CD4-positive, alpha-beta T cell (primary cell): ENCODE measurements at regions not wholly inside any gene's neighbourhood (a gene's known extent, or its start where the extent isn't known, plus 50 kb on each side); places are given as distances from the start of the nearest gene placed in this dataset.

Experiments used
- ATAC-seq: fragments of 200-7000 bp; cut with Tn5 transposase; one replicate; pipeline ENCODE4 v1.10.0; 2022; ENCODE audit warnings: mild to moderate bottlenecking; ENCODE audit not compliant: poor library complexity
- CTCF ChIA-PET: fragments of 350-600 bp; sonication (Branson Sonifier 250); formaldehyde crosslinking; loops from one replicate; lab custom pipeline; 2021; ENCODE audit warnings: antibody characterized with exemption, inconsistent platforms; lab: Charles Lee
- POLR2A ChIA-PET: fragments of 350-600 bp; sonication (Branson Sonifier 250); formaldehyde crosslinking; loops from one replicate; lab custom pipeline; 2021; ENCODE audit warnings: antibody characterized with exemption, inconsistent platforms; lab: Charles Lee
- DNase-seq, 14 experiments: peaks; one replicate each; pipeline ENCODE4 v3.0.0-alpha.2; 2013 to 2020; ENCODE audit warnings: mixed read lengths in 2 of 14
- H3K27ac ChIP-seq, 2 donors: one replicate each; pipeline versions ENCODE4 v1.5.1 to v1.7.0; 2013; ENCODE audit warnings: low read length in 2 of 2, low read depth in 1 of 2, mild to moderate bottlenecking in 1 of 2
- H3K27me3 ChIP-seq, 2 experiments: 1 replicate in 1 of 2; 2 replicates in 1 of 2; pipeline versions ENCODE4 v1.6.1 to v1.7.0; 2013; ENCODE audit warnings: low read length in 2 of 2, control low read depth in 1 of 2, mild to moderate bottlenecking in 1 of 2, moderate library complexity in 1 of 2; ENCODE audit not compliant: insufficient read depth in 2 of 2, control insufficient read depth in 1 of 2
- H3K36me3 ChIP-seq: one replicate; pipeline ENCODE4 v1.6.1; 2013; ENCODE audit warnings: low read length, control low read depth; ENCODE audit not compliant: insufficient read depth
- H3K4me1 ChIP-seq: one replicate; pipeline ENCODE4 v1.6.1; 2013; ENCODE audit warnings: low read length, control low read depth; ENCODE audit not compliant: insufficient read depth
- H3K4me3 ChIP-seq: one replicate; pipeline ENCODE4 v1.5.1; 2013; ENCODE audit warnings: mild to moderate bottlenecking, low read length, moderate library complexity
- H3K9me3 ChIP-seq, 2 experiments: 1 replicate in 1 of 2; 2 replicates in 1 of 2; pipeline versions ENCODE4 v1.6.1 to v1.7.0; 2013; ENCODE audit warnings: low read length in 2 of 2, mild to moderate bottlenecking in 2 of 2, control low read depth in 1 of 2, moderate library complexity in 1 of 2; ENCODE audit not compliant: control insufficient read depth in 1 of 2, insufficient read depth in 1 of 2
- H3K27ac Mint-ChIP-seq: one replicate; pipeline ENCODE4 v1.8.0; 2020; ENCODE audit warnings: mixed read lengths
- H3K27me3 Mint-ChIP-seq: one replicate; pipeline ENCODE4 v1.8.0; 2021; ENCODE audit warnings: mixed read lengths
- H3K36me3 Mint-ChIP-seq: one replicate; pipeline ENCODE4 v1.8.0; 2021; ENCODE audit warnings: low read depth, mixed read lengths
- H3K4me1 Mint-ChIP-seq: one replicate; pipeline ENCODE4 v1.8.0; 2021; ENCODE audit warnings: low read depth, mixed read lengths
- H3K4me3 Mint-ChIP-seq: one replicate; pipeline ENCODE4 v1.8.0; 2020; ENCODE audit warnings: mild to moderate bottlenecking, mixed read lengths
- H3K9me3 Mint-ChIP-seq: one replicate; pipeline ENCODE4 v1.8.0; 2020; ENCODE audit warnings: mixed read lengths
- CTCF ChIP-seq: fragments of 200-600 bp; IDR thresholded peaks from one replicate; pipeline ENCODE4 v1.8.0; 2022; ENCODE audit warnings: antibody characterized with exemption, mild to moderate bottlenecking
- intact Hi-C, 2 experiments: fragments of 100-400 bp; cut with DNase I in 1 of 2; cut with micrococcal nuclease in 1 of 2; formaldehyde crosslinking; loops; one replicate each; pipeline versions ENCODE4 v1.15.1 to v1.9.0; 2023 to 2025; cut with DNase I, micrococcal nuclease

- H3K4me1 Mint-ChIP-seq, result no peaks in the 10 kb centered on the region
- no peaks in the 10 kb centered on the region for H3K27me3 Mint-ChIP-seq
- no peak overlapping the region for H3K4me3 Mint-ChIP-seq
- H3K27ac Mint-ChIP-seq, result no peak overlapping the region
- Histone ChIP-seq H3K36me3 (no peaks in the 10 kb centered on the region), H3K27ac (no peak overlapping the region), H3K9me3 (no peaks in the 10 kb centered on the region), H3K4me3 (no peak overlapping the region), H3K27me3 (no peaks in the 10 kb centered on the region), H3K4me1 (no peaks in the 10 kb centered on the region)
- intact Hi-C loops, result no loop called here
- POLR2A ChIA-PET, result no interaction called here
- CTCF ChIA-PET, result no interaction called here
- no peaks in the 10 kb centered on the region for H3K9me3 Mint-ChIP-seq
- ATAC-seq (no peak), DNase-seq (no peak)
- no peaks in the 10 kb centered on the region for H3K36me3 Mint-ChIP-seq
- TF ChIP-seq CTCF, result no peak
These were observed 1278.4 kb upstream of the GJE1 start for GRCh38 chr6:140854318-140854717.

DNA sequence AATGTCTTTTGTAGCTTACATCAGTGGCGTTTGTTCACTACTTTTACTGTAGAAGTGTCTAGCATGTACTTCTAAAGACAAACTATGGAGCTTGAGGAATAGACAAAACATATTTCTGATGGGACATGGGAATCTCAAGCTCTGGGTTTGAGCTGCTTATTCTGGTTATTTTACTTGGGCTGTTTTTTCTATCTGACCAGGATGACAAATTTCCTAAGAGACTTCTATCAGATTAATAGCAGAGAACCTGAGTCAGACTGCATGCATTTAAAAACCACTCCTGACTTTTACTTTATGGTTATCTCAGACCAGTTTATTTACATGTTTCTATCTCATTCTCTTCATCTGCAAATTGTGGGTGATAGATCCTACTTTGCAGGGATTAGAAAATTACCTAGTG lies 1282.3 kb upstream of the GJE1 start:
- ATAC-seq (no peak), DNase-seq (no peak)
- Histone ChIP-seq H3K9me3 (no peaks in the 10 kb centered on the region), H3K4me1 (no peaks in the 10 kb centered on the region), H3K27ac (no peak overlapping the region), H3K27me3 (no peaks in the 10 kb centered on the region), H3K4me3 (no peak overlapping the region), H3K36me3 (no peaks in the 10 kb centered on the region)
- Mint-ChIP-seq H3K9me3 (no peaks in the 10 kb centered on the region), H3K4me3 (no peak overlapping the region), H3K4me1 (no peaks in the 10 kb centered on the region), H3K27me3 (no peaks in the 10 kb centered on the region), H3K36me3 (no peaks in the 10 kb centered on the region), H3K27ac (no peak overlapping the region)
- ChIA-PET CTCF (no interaction called here), POLR2A (no interaction called here)
- TF ChIP-seq CTCF, result no peak
- intact Hi-C loops, result no loop called here

GRCh38 chr6:140849456-140849855 lies 1283.3 kb upstream of the GJE1 start:
- Histone ChIP-seq H3K27ac (no peak overlapping the region), H3K36me3 (no peaks in the 10 kb centered on the region), H3K4me1 (no peaks in the 10 kb centered on the region), H3K27me3 (no peaks in the 10 kb centered on the region), H3K9me3 (no peaks in the 10 kb centered on the region), H3K4me3 (no peak overlapping the region)
- ATAC-seq (no peak), DNase-seq (no peak)
- no peak for TF ChIP-seq CTCF
- no peak overlapping the region for H3K4me3 Mint-ChIP-seq
- POLR2A ChIA-PET, result no interaction called here
- no peaks in the 10 kb centered on the region for H3K9me3 Mint-ChIP-seq
- no peaks in the 10 kb centered on the region for H3K4me1 Mint-ChIP-seq
- intact Hi-C loops, result no loop called here
- H3K27me3 Mint-ChIP-seq, result no peaks in the 10 kb centered on the region
- H3K36me3 Mint-ChIP-seq, result no peaks in the 10 kb centered on the region
- CTCF ChIA-PET, result no interaction called here
- no peak overlapping the region for H3K27ac Mint-ChIP-seq
